HEK293 (cell line): ENCODE measurements at regions not wholly inside any gene's neighbourhood (a gene's known extent, or its start where the extent isn't known, plus 50 kb on each side); places are given as distances from the start of the nearest gene placed in this dataset.

Experiments used
- CTCF ChIP-seq: fragments of 450-650 bp; formaldehyde crosslinking; IDR thresholded peaks from 2 replicates; pipeline ENCODE4 v1.5.1; 2016; ENCODE audit warnings: missing biosample characterization, missing genetic modification characterization
- TF ChIP-seq, protein P1 (sequence below): fragments of 450-650 bp; formaldehyde crosslinking; IDR thresholded peaks from 2 replicates; pipeline ENCODE4 v1.5.1; 2016; ENCODE audit warnings: missing biosample characterization, missing genetic modification characterization
- TF ChIP-seq, protein P2 (sequence below): fragments of 450-650 bp; formaldehyde crosslinking; IDR thresholded peaks from 2 replicates; pipeline ENCODE4 v1.5.1; 2016; ENCODE audit warnings: missing biosample characterization, missing genetic modification characterization

DNA sequence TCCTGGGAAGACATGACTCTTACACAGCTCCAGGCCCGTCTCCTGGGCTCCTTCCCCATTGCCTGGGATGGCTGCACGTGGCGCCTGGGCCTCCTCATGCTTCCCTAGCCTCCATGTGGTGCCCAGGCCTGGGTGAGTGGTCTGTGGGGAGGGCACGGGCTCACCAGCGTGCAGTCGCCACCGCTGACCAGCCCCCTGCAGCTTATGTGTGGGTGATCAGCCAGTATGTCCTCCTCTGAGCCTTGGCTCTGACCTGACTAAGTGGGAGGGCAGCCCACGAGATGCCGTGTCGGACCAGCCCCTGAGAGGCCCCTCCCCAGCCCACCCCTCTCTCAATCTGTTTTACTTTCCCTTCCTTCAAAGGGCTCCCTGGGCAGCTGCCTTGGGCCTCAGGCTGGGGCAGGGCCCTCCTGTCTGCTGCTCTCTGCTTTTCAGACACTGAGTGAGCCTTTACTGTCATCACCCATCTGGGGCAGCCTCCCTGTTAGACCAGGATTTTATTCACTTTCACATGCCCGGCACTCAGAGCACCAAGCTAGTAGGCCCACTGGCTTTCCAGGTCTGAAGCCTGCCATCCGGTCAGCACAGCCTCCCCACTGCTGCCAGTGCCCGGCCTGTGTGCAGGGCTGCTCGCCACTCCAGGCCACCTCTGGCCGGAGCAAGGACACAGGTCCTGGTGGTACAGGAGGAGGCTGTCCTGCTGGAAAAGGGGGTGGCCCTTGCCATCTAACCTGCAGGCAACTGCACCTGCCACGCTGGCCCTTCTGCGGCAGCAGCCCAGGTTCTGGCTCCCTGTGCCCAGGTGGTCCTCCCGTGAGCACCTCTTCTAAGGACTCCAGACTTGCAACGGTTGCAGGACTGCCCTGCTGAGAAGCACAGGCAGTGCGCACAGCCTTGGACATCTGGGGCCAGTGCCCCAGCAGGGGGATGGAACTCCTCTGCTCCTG lies 84.9 kb upstream of the HPCAL1 start:
- no peak for TF ChIP-seq CTCF (tag by site-specific recombination)
- TF ChIP-seq, protein P1, sequence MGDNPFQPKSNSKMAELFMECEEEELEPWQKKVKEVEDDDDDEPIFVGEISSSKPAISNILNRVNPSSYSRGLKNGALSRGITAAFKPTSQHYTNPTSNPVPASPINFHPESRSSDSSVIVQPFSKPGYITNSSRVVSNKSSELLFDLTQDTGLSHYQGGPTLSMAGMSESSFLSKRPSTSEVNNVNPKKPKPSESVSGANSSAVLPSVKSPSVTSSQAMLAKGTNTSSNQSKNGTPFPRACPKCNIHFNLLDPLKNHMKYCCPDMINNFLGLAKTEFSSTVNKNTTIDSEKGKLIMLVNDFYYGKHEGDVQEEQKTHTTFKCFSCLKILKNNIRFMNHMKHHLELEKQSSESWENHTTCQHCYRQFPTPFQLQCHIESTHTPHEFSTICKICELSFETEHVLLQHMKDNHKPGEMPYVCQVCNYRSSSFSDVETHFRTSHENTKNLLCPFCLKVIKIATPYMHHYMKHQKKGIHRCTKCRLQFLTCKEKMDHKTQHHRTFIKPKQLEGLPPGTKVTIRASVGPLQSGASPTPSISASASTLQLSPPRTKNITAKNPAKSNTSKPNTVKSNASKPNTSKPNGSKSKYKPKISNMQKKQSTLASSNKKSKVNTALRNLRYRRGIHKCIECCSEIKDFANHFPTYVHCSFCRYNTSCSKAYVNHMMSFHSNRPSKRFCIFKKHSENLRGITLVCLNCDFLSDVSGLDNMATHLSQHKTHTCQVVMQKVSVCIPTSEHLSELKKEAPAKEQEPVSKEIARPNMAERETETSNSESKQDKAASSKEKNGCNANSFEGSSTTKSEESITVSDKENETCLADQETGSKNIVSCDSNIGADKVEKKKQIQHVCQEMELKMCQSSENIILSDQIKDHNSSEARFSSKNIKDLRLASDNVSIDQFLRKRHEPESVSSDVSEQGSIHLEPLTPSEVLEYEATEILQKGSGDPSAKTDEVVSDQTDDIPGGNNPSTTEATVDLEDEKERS (tag by site-specific recombination): no peak
- TF ChIP-seq, protein P2, sequence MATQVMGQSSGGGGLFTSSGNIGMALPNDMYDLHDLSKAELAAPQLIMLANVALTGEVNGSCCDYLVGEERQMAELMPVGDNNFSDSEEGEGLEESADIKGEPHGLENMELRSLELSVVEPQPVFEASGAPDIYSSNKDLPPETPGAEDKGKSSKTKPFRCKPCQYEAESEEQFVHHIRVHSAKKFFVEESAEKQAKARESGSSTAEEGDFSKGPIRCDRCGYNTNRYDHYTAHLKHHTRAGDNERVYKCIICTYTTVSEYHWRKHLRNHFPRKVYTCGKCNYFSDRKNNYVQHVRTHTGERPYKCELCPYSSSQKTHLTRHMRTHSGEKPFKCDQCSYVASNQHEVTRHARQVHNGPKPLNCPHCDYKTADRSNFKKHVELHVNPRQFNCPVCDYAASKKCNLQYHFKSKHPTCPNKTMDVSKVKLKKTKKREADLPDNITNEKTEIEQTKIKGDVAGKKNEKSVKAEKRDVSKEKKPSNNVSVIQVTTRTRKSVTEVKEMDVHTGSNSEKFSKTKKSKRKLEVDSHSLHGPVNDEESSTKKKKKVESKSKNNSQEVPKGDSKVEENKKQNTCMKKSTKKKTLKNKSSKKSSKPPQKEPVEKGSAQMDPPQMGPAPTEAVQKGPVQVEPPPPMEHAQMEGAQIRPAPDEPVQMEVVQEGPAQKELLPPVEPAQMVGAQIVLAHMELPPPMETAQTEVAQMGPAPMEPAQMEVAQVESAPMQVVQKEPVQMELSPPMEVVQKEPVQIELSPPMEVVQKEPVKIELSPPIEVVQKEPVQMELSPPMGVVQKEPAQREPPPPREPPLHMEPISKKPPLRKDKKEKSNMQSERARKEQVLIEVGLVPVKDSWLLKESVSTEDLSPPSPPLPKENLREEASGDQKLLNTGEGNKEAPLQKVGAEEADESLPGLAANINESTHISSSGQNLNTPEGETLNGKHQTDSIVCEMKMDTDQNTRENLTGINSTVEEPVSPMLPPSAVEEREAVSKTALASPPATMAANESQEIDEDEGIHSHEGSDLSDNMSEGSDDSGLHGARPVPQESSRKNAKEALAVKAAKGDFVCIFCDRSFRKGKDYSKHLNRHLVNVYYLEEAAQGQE: no peak
